Aorta (tissue), 5 donors: ENCODE measurements at regions not wholly inside any gene's neighbourhood (a gene's known extent, or its start where the extent isn't known, plus 50 kb on each side); places are given as distances from the start of the nearest gene placed in this dataset.

Experiments
- ATAC-seq: fragments of 200-7000 bp; cut with Tn5 transposase; one replicate; pipeline ENCODE4 v1.9.1; 2022; ENCODE audit warnings: moderate library complexity; ENCODE audit not compliant: low FRiP score
- DNase-seq, 2 donors: peaks; one replicate each; pipeline ENCODE4 v3.0.0-alpha.2; 2020
- H3K27ac ChIP-seq, 2 donors: one replicate each; pipeline ENCODE4 v1.5.1; 2013; ENCODE audit warnings: low read length in 2 of 2, mild to moderate bottlenecking in 2 of 2, moderate library complexity in 2 of 2, control low read depth in 1 of 2, inconsistent platforms in 1 of 2, low read depth in 1 of 2
- H3K27me3 ChIP-seq, 2 donors: one replicate each; pipeline ENCODE4 v1.6.1; 2013; ENCODE audit warnings: control low read depth in 1 of 2, low read length in 1 of 2, mild to moderate bottlenecking in 1 of 2, moderate library complexity in 1 of 2; ENCODE audit not compliant: insufficient read depth in 2 of 2, control insufficient read depth in 1 of 2
- H3K36me3 ChIP-seq, 2 donors: one replicate each; pipeline ENCODE4 v1.6.1; 2013; ENCODE audit warnings: control low read depth in 1 of 2, low read length in 1 of 2, mild to moderate bottlenecking in 1 of 2; ENCODE audit not compliant: insufficient read depth in 2 of 2, control insufficient read depth in 1 of 2
- H3K4me1 ChIP-seq, 2 donors: one replicate each; pipeline ENCODE4 v1.6.1; 2013; ENCODE audit warnings: low read length in 2 of 2, control low read depth in 1 of 2, mild to moderate bottlenecking in 1 of 2, moderate library complexity in 1 of 2; ENCODE audit not compliant: insufficient read depth in 2 of 2, control insufficient read depth in 1 of 2
- H3K4me3 ChIP-seq, 2 donors: one replicate each; pipeline ENCODE4 v1.5.1; 2013; ENCODE audit warnings: low read length in 2 of 2, control low read depth in 1 of 2, mild to moderate bottlenecking in 1 of 2
- H3K9me3 ChIP-seq: one replicate; pipeline ENCODE4 v1.6.1; 2013; ENCODE audit warnings: mild to moderate bottlenecking, low read length; ENCODE audit not compliant: control insufficient read depth
- WGBS, 2 donors: extraction: QIAGEN DNeasy Blood & Tissue Kit; methylation state at CpG; one replicate each; pipeline ENCODE4 v1.1.7; 2013; 5-methylcytosine and 5-hydroxymethylcytosine counted together
- intact Hi-C, 2 donors: fragments of 100-400 bp; cut with DNase I; formaldehyde crosslinking; loops; one replicate each; pipeline versions ENCODE4 v1.14.2 to v1.15.0; 2022
- donor health status: healthy with polysubstance abuse.
- donor health status: Bipolar disorder and iron deficiency.
- donor health status: DM: no; HTN: no; CAD: no.
- donor health status: DM: no; HTN: no; CAD: no.
- donor health status: DM: yes; HTN: yes; CAD: no.

DNA sequence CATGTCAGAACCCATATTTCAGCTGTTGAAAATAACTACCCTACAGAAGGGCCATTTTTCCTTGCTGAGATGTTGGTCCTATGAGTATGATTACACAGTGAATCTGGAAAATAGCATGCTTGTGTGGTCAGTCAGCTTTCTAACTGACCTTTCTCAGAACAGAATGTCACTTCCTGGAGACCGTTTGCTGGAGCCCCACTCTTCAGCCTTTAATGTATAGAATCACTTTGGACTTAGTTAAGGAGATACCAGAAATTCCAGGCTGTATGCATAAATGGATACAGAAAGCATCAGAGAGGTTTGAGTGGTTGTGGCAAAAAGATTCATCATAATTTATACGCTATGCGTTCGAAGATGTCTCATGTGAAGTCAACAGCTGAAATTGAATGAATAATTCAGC, 488.1 kb downstream of the EBF1 start:
- Histone ChIP-seq H3K27ac (no peak overlapping the region), H3K36me3 (no peaks in the 10 kb centered on the region), H3K4me3 (no peak overlapping the region), H3K9me3 (peaks cover 2% of the 10 kb centered on the region), H3K27me3 (peaks cover 0 to 1% of the 10 kb centered on the region in 2 donors), H3K4me1 (no peaks in the 10 kb centered on the region)
- ATAC-seq (no peak), DNase-seq (no peak)
- intact Hi-C loops: no loop called here
- 90 to 91% methylated on average over 4 of the region's 4 CpGs for WGBS, 2 donors

DNA sequence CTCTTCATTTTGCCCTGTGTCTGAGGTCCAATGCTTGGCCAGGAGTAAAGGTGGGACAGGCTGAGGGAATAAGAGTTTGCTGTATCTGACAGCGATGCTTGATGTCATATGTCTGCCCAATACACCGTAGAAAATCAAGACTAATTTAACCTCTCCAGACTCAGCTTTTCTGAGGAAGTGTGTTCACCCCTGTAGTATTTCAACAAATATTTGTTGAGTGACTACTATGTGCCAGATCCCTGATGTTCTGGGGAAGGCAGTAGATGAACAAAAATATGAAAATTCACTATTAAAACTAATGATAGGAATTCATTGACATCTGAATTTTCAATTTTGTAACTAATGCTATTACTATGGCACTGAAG, 489.7 kb downstream of the EBF1 start:
- Histone ChIP-seq H3K27ac (no peak overlapping the region), H3K36me3 (no peaks in the 10 kb centered on the region), H3K9me3 (peaks cover 2% of the 10 kb centered on the region), H3K4me1 (no peaks in the 10 kb centered on the region), H3K4me3 (no peak overlapping the region), H3K27me3 (peaks cover 0 to 1% of the 10 kb centered on the region in 2 donors)
- intact Hi-C loops: no loop called here
- WGBS, 2 donors: 85 to 86% methylated on average over 2 of the region's 2 CpGs
- no peak for ATAC-seq
- no peak for DNase-seq

DNA sequence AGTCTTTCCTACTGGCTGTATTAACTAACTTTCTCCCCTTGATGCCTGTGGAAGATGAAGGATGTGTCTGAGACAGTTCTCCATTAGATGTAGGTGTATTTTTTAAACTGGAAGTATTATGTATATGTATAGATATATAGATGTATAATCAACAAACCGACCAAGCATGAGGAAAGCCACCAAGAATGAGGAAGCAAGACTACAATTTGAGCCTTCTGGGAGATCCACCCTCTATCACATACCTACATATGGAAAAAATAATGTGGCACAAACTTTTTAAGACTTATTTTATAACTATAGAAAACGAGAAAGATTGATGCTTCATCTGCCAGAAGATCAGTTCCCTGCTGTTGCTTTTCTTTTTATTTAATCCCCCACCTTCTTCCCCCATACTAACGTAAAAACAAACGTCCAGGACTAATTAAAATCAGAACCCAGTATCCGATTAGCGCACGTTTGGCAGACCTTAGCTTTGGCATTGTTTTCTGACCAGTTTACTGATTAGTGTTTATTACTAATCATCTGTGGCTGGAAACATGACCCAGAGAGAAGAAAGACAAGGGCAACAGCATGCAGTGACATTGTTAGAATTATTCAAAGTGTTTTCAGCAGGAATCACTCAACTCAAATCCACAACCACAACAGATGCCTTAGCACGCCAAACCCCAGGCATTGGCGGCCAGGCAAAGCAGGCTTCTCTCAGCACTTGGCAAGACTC, 490.2 kb downstream of the EBF1 start:
- Histone ChIP-seq H3K9me3 (peaks cover 2% of the 10 kb centered on the region), H3K4me3 (no peak overlapping the region), H3K27me3 (peaks cover 0 to 1% of the 10 kb centered on the region in 2 donors), H3K27ac (no peak overlapping the region), H3K36me3 (no peaks in the 10 kb centered on the region), H3K4me1 (no peaks in the 10 kb centered on the region)
- WGBS, 2 donors: 81 to 85% methylated on average over 9 of the region's 9 CpGs
- intact Hi-C loops: no loop called here
- no peak for DNase-seq
- no peak for ATAC-seq

DNA sequence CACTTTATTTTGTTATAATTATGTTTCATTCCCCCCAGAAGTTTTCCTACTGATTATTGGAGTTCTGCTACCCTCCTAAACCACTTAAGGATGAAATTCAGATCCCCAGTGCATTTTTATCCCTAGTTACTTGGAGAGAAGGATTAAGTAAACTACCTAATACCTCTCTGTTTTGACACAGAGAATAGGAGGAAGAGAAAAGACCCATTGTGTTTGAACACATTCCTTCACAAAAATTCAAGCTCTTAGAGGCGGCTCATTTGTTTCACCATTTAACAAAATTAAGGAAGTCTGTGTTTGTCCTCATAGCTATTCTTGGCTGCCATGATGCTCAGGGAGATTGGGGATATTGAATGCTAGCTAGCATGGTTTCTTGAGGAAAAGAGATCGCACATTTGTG, 492.6 kb downstream of the EBF1 start:
- no peak overlapping the region for H3K27ac ChIP-seq
- no peaks in the 10 kb centered on the region for H3K4me1 ChIP-seq
- DNase-seq: no peak
- ATAC-seq: no peak
- H3K36me3 ChIP-seq: no peaks in the 10 kb centered on the region
- intact Hi-C loops: no loop called here
- peaks cover 2% of the 10 kb centered on the region for H3K9me3 ChIP-seq
- no peak overlapping the region for H3K4me3 ChIP-seq
- WGBS, 2 donors: 88% methylated on average over 2 of the region's 2 CpGs
- peaks cover 0 to 1% of the 10 kb centered on the region in 2 donors for H3K27me3 ChIP-seq

DNA sequence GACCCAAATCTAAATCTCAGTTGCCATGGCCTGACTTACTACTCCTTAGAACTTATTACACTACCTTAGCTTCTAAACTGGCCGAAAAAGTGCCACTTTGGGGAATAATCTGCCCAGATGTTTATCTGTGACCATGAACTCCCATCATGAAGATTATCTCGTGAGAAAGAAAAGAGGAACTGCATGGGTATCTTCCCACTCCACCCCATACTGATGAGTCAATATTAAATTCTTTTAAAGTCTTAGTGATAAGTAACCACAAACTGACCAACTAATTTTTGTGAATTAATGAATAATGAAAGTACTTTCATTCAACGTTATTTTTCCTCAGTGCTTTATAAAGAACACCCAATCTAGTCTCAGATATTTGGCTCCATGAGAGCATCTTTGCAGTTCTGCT, 493.5 kb downstream of the EBF1 start:
- Histone ChIP-seq H3K27me3 (peaks cover 0 to 1% of the 10 kb centered on the region in 2 donors), H3K27ac (no peak overlapping the region), H3K36me3 (no peaks in the 10 kb centered on the region), H3K4me3 (no peak overlapping the region), H3K9me3 (peaks cover 2% of the 10 kb centered on the region), H3K4me1 (no peaks in the 10 kb centered on the region)
- ATAC-seq (no peak), DNase-seq (no peak)
- intact Hi-C loops: no loop called here
- 87 to 91% methylated on average over 3 of the region's 3 CpGs for WGBS, 2 donors

DNA sequence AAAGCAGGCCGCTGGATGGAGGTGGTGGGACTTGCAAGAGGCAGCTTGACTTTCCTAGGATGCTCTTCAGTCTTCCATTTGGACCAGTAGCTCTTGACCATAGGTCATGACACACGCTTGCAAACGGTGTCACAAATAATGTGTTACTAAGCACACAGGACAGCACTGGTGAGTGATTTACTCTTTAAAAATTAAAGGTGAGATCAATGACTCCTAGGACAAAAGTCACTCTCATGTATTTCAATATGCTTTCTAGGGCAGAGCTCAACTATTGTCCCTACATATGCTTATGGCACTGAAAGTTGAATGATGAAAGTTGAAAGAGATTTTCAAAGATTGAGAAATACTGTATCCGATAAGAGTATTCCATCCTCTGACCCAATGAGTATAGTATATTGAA, 496.7 kb downstream of the EBF1 start:
- DNase-seq (no peak), ATAC-seq (no peak)
- no peak overlapping the region for H3K27ac ChIP-seq
- 94 to 97% methylated on average over 4 of the region's 4 CpGs for WGBS, 2 donors
- H3K9me3 ChIP-seq: no peaks in the 10 kb centered on the region
- no peak overlapping the region for H3K4me3 ChIP-seq
- no peaks in the 10 kb centered on the region for H3K4me1 ChIP-seq
- intact Hi-C loops: no loop called here
- no peaks in the 10 kb centered on the region for H3K27me3 ChIP-seq
- H3K36me3 ChIP-seq: no peaks in the 10 kb centered on the region

DNA sequence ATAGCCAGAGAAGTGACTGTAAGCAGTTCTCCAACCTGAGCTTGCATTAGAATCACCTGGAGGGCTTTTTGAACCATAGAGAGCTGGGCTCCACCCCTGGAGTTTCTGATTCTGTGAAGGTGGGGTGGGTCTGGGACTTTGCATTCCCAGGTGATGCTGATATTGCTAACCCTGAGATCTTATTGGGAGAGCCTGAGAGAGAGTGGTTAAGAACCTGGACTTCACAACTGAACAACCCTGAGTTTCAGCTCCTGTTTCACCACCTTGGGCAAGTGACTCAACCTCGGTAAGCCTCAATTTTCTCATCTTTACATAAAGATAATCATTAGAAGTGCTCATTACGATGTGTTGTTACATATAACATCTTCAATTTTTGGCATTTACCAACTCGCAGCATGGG, 498.6 kb downstream of the EBF1 start:
- intact Hi-C loops: no loop called here
- ATAC-seq (no peak), DNase-seq (no peak)
- Histone ChIP-seq H3K27me3 (no peaks in the 10 kb centered on the region), H3K4me3 (no peak overlapping the region), H3K9me3 (no peaks in the 10 kb centered on the region), H3K27ac (no peak overlapping the region), H3K36me3 (no peaks in the 10 kb centered on the region), H3K4me1 (no peaks in the 10 kb centered on the region)
- WGBS, 2 donors: 97 to 99% methylated on average over 3 of the region's 3 CpGs

DNA sequence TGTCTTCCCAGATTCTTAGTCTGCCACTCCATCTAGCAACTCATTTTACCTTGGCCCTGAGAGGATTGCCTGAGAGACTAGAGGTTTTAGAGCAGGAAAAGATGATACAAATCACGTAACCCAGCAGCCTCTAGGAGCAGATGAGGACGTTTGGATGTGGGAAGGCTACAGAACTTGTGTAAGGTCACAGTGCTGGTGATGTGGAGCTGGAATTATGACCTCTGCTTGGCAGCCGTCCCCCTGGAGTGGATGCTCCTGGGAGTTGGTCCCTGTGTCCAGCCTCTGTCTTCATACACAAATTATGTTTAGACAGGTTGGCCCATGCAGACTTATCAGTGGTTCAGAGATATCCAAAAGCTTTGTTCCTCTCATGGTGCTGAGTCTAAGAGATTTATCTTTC, 499.0 kb downstream of the EBF1 start:
- WGBS, 2 donors: 68 to 78% methylated on average over 3 of the region's 3 CpGs
- Histone ChIP-seq H3K9me3 (no peaks in the 10 kb centered on the region), H3K4me1 (no peaks in the 10 kb centered on the region), H3K4me3 (no peak overlapping the region), H3K27ac (no peak overlapping the region), H3K36me3 (no peaks in the 10 kb centered on the region), H3K27me3 (no peaks in the 10 kb centered on the region)
- ATAC-seq (no peak), DNase-seq (no peak)
- intact Hi-C loops: no loop called here

DNA sequence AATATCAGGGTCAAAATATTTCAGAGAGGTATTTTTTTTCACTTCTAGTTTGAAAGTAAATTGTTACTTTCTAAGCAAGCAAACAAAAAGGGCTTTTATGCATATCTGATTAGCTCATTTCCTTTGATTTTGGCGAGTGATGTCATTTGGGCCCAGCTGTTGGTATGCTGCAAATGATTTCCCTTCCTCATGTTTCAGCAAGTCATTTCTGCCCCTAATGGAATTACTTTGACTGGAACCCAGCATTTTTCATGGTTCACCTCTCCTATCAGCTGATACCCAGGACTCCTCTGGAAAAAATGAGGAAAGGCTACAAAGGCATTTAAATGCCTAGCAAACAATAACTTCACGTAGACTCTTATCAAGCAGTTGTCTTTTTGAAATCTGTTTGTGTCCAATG, 500.6 kb downstream of the EBF1 start:
- 53 to 74% methylated on average over 2 of the region's 2 CpGs for WGBS, 2 donors
- intact Hi-C loops: no loop called here
- no peaks in the 10 kb centered on the region for H3K9me3 ChIP-seq
- no peaks in the 10 kb centered on the region for H3K27me3 ChIP-seq
- H3K27ac ChIP-seq: no peak overlapping the region
- no peaks in the 10 kb centered on the region for H3K36me3 ChIP-seq
- ATAC-seq (no peak), DNase-seq (no peak)
- H3K4me3 ChIP-seq: no peak overlapping the region
- no peaks in the 10 kb centered on the region for H3K4me1 ChIP-seq
